Activated CD8-positive, alpha-beta memory T cell treated with anti-CD3 and anti-CD28 coated beads for 4 hours (primary cell): ENCODE measurements at regions not wholly inside any gene's neighbourhood (a gene's known extent, or its start where the extent isn't known, plus 50 kb on each side); places are given as distances from the start of the nearest gene placed in this dataset.

Source experiments
- DNase-seq, 2 donors: peaks; one replicate each; pipeline ENCODE4 v3.0.0-alpha.2; 2020; ENCODE audit warnings: low read depth in 2 of 2

GRCh38 chr16:17591655-17592405, 121.1 kb upstream of the XYLT1 start:
- no peak for DNase-seq

- DNase-seq = peak; percentile 9 to 26
These were observed 120.2 kb upstream of the XYLT1 start for GRCh38 chr16:17590711-17591654.

GRCh38 chr16:17589898-17590297, 119.1 kb upstream of the XYLT1 start:
- no peak for DNase-seq

GRCh38 chr16:17585449-17586074, 114.8 kb upstream of the XYLT1 start:
- no peak for DNase-seq

DNA sequence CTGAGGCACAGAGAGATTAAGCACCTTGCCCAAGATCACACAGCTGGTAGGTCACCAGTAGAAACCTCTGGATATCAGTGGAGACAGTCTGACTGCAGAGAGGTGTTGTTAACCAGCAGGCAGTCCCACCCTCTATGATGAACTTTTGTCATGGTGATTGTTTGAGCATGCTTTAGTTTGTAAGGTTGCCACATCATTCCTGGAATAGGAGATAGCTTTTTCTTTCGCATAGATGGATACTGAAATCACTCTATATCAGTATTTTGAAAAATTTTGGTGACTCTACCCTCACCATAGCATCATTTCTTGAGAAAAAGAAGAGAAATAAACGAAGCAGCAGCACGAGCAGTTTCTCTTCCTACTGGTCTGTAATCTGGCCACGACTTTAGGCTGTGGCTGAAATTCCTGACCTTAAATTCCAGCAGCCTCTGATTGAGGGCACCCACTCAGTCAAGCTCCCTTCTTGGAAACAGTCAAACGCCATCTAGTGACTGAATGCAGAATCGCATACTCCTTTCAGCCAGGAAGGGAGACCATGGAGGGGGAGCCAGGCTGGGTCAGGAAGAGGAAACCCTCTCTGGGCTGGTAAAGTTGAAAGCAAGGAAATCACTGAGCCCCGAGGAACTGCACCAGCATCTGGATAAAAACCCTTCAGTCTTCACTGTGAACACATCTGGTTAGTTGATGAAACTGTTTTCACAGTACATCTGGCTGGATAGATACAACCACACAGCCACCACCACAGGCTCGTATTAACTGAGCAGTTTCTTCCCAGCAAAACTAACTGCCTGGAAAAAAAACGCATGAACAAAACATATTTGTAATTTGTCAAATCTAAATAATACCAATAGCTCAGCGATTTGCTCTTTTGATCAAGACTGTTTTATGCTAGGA, 108.5 kb upstream of the XYLT1 start:
- DNase-seq = peak in 1 of 2 donors; percentile 31

GRCh38 chr16:17574256-17574655, 103.5 kb upstream of the XYLT1 start:
- DNase-seq = no peak

DNA sequence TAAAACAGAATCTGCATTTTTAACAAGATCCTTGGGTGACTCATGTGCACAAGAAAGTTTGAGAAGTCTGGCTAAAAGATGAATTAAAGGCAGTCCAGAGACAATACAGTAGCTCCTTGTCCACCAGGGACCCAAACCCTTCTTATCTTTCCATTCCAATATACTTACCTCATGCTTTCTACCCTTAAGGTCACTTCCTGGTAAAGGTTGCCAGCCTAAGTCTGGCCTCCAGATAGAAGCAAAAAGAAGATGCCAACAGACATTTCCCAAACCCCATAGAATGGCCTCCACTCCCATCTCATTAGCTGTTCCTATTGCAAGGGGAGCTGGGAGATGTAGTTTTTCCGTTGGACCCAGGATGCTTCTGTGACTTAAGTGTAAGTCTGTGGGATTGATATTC, 101.4 kb upstream of the XYLT1 start:
- DNase-seq = no peak

GRCh38 chr16:17571499-17572093, 100.8 kb upstream of the XYLT1 start:
- no peak for DNase-seq

GRCh38 chr16:17568239-17568638, 97.5 kb upstream of the XYLT1 start:
- DNase-seq = no peak

- no peak for DNase-seq
These were observed 96.7 kb upstream of the XYLT1 start for GRCh38 chr16:17567455-17567854.

DNA sequence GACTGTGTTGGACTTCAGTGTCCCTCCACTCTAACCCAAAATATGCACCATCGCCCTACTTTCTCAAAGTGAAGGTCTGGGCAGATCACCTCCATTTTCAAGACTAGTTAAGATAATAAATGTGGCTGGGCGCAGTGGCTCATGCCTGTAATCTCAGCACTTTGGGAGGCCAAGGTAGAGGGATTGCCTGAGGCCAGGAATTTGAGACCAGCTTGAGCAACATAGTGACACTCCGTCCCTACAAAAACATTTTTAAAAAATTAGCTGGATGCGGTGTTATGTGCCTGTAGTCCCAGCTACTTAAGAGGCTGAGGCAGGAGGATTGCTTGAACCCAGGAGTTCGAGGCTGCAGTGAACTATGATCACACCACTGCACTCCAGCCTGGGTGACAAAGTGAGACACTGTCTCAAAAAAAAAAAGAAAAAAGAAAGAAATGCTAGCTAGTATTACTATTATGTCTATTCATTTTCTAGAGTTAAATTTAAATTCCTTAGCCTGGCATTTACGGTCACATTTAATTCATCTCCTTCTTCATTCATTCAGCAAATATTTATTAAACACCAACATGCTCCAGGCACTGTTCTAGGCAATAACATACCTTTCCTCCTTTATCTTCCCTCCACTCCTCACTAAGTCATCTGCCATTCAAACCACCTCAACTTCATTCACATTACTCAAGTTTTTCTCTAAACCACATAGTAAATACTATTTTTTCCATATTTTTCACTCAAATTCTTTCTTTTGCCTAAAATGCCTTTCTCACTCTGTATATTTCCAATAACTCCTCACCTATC, 96.1 kb upstream of the XYLT1 start:
- DNase-seq = no peak

DNA sequence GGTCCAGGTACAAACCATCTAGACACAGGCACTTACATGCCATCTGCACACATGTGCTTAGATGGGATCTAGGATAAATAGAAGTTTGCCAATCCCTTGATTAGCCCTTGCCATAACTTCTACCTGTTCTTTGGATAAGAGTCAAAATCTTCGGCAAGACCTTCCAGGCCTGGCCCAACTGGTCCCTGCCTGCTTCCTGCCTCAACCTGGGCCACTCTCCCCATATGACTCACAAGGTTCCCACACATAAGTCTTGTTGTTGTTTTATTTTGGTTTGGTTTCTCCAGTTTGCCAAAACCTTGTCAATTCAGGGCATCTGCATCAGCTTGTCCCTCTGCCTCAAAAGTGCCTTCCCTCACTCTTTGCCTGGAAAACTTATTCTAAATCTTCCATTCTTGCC, 95.3 kb upstream of the XYLT1 start:
- no peak for DNase-seq

GRCh38 chr16:17565605-17566004, 94.8 kb upstream of the XYLT1 start:
- DNase-seq = no peak

- no peak for DNase-seq
These were observed 94.1 kb upstream of the XYLT1 start for GRCh38 chr16:17564856-17565255.

GRCh38 chr16:17563323-17564091, 92.7 kb upstream of the XYLT1 start:
- DNase-seq = no peak

DNA sequence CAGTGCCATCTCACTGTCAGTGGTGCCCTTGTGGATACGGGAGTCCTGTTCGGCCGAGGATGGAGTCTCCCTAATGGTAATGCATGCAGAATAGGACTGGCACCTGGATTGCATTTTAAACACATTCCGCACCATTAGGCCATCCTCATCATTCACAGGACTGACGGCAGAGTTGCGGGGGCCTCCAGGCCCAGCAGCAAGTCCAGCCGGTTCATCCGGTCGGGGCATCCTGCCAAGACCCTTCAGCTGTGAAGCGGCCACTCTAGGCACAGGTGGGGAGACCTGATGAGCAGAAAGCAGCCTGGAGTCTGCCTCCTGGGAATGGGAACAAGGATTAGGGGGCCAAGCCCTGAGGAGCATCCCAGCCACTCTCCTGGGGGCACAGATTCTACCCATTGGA, 90.3 kb upstream of the XYLT1 start:
- no peak for DNase-seq

- no peak for DNase-seq
These were observed 89.8 kb upstream of the XYLT1 start for GRCh38 chr16:17560548-17560947.

DNA sequence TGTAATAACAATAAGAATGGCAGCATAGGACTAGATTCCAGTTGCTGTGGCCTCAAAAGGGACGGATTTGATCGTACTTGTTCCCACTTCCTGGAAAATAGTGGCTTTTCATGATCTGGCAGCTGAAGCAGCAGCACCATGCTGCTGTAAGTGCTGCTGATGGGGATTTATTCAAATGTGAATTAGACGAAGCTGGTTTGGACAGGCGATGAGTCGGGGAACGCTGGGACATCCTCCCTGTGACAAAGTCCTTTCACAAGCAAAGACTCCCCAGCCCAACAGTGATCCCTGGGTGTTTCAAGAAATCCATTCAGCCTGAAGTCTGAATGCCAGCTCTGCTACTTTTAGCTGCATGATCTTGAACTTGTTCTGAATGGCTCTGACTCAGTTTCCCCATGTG, 88.6 kb upstream of the XYLT1 start:
- DNase-seq = no peak

- DNase-seq = no peak
These were observed 87.2 kb upstream of the XYLT1 start for GRCh38 chr16:17557949-17558348.
